Mesothelial cell of epicardium (in vitro differentiated cells): ENCODE measurements at regions not wholly inside any gene's neighbourhood (a gene's known extent, or its start where the extent isn't known, plus 50 kb on each side); places are given as distances from the start of the nearest gene placed in this dataset.

ENCODE experiments used
- DNase-seq, 2 experiments: peaks; one replicate each; pipeline ENCODE4 v3.0.0; 2021; ENCODE audit warnings: low spot score in 2 of 2; ENCODE audit not compliant: unreplicated experiment in 2 of 2
- H3K27ac Mint-ChIP-seq: 2 replicates; pipeline ENCODE4 v1.8.0; 2021; ENCODE audit warnings: mixed read lengths
- H3K27me3 Mint-ChIP-seq: 2 replicates; pipeline ENCODE4 v1.8.0; 2021; ENCODE audit warnings: low read depth, mixed read lengths
- H3K36me3 Mint-ChIP-seq: 2 replicates; pipeline ENCODE4 v1.8.0; 2021; ENCODE audit warnings: mixed read lengths
- H3K4me1 Mint-ChIP-seq: 2 replicates; pipeline ENCODE4 v1.8.0; 2021; ENCODE audit warnings: mixed read lengths
- H3K4me3 Mint-ChIP-seq: 2 replicates; pipeline ENCODE4 v1.8.0; 2021; ENCODE audit warnings: mild to moderate bottlenecking, moderate library complexity, mixed read lengths
- H3K9me3 Mint-ChIP-seq: 2 replicates; pipeline ENCODE4 v1.8.0; 2021; ENCODE audit warnings: mixed read lengths
- CTCF ChIP-seq: fragments of 200-600 bp; sonication (generic); IDR thresholded peaks from one replicate; pipeline ENCODE4 v1.5.0; 2021; ENCODE audit warnings: antibody characterized with exemption; ENCODE audit not compliant: unreplicated experiment

- Mint-ChIP-seq H3K9me3 (no peaks in the 10 kb centered on the region), H3K36me3 (no peaks in the 10 kb centered on the region), H3K4me1 (no peaks in the 10 kb centered on the region), H3K4me3 (no peak overlapping the region), H3K27ac (no peak overlapping the region), H3K27me3 (peaks cover 49% of the 10 kb centered on the region)
- no peak for TF ChIP-seq CTCF
- no peak for DNase-seq
Observed at GRCh38 chr9:135275571-135276289, 188.3 kb downstream of the OLFM1 start.

GRCh38 chr9:135277219-135278201, 190.0 kb downstream of the OLFM1 start:
- H3K9me3 Mint-ChIP-seq: no peaks in the 10 kb centered on the region
- H3K4me3 Mint-ChIP-seq: no peak overlapping the region
- H3K27ac Mint-ChIP-seq: no peak overlapping the region
- no peak for TF ChIP-seq CTCF
- no peak for DNase-seq
- no peaks in the 10 kb centered on the region for H3K4me1 Mint-ChIP-seq
- H3K27me3 Mint-ChIP-seq: peaks cover 36% of the 10 kb centered on the region
- H3K36me3 Mint-ChIP-seq: no peaks in the 10 kb centered on the region

GRCh38 chr9:135278586-135278985, 191.1 kb downstream of the OLFM1 start:
- DNase-seq: no peak
- Mint-ChIP-seq H3K27me3 (peaks cover 28% of the 10 kb centered on the region), H3K36me3 (no peaks in the 10 kb centered on the region), H3K4me3 (no peak overlapping the region), H3K4me1 (no peaks in the 10 kb centered on the region), H3K27ac (no peak overlapping the region), H3K9me3 (no peaks in the 10 kb centered on the region)
- no peak for TF ChIP-seq CTCF

DNA sequence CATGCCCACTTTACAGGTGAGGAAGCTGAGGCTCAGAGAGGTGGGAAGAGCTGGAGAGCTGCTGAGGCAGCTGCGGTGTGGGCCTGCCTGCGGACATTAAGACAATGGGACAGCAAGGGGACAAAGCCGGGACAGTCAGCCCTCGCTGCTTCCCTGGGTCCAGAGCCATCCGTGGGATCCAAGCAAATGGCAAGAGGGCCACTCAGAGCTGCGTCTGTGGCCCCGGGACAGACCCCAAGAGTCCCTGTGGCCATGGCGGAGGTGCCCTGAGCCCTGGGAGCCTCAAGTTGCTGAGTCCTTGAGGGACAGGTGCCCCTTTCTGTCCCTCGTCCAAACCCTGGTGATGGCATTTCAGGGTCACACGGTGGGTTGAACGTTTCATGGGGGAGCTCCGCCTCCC, 191.9 kb downstream of the OLFM1 start:
- Mint-ChIP-seq H3K9me3 (no peaks in the 10 kb centered on the region), H3K4me3 (no peak overlapping the region), H3K4me1 (no peaks in the 10 kb centered on the region), H3K27ac (no peak overlapping the region), H3K36me3 (no peaks in the 10 kb centered on the region), H3K27me3 (peaks cover 25% of the 10 kb centered on the region)
- no peak for DNase-seq
- TF ChIP-seq CTCF: no peak

DNA sequence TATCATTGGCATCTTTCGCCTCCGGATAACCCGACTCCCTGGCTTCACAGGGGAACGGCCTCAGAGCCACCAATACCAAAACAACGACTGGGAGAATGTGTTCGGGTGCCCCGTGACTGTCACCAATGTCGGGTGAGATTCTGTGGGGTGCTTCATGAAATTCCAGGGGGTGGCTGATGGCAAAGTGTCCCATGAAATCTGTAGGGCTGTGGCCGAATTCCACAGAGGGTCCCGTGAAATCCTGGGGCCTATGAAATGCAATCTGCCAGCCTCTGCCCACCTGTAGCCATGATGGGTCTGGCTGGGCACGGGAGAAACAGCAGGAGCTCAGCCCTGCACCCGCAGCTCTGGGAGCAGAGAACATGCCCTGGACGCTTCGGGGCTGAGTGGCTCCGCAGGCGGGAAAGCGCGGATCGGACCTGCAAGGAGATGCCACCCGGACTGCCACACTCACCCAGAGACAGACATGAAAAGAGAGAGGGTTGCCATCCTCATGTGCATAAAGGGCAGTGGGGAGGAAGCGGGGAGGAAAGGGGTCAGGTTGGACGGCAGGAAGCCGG, 192.4 kb downstream of the OLFM1 start:
- peaks cover 25% of the 10 kb centered on the region for H3K27me3 Mint-ChIP-seq
- DNase-seq: no peak
- no peak overlapping the region for H3K27ac Mint-ChIP-seq
- H3K4me1 Mint-ChIP-seq: no peaks in the 10 kb centered on the region
- H3K36me3 Mint-ChIP-seq: no peaks in the 10 kb centered on the region
- no peak overlapping the region for H3K4me3 Mint-ChIP-seq
- no peak for TF ChIP-seq CTCF
- no peaks in the 10 kb centered on the region for H3K9me3 Mint-ChIP-seq
